ENCODE measurements at regions not wholly inside any gene's neighbourhood (a gene's known extent, or its start where the extent isn't known, plus 50 kb on each side); places are given as distances from the start of the nearest gene placed in this dataset.

DNA sequence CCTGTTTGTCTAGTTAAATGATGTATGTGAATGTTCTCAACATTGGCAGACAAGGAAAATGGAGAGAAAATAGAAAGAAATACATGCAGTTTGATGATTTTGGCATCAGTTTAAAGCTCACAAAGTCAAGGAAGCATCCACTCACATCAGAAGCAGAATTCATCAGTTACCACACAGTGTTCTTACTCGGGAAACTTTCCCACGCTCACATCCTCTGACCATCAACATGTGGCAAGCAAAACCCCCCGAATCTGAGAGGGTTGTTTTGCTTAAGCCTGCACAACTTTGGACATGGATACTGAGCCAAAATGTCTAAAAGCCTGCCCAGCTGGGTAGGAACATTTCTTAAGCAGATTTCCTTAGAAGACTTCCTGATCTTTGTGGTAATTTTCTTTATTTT lies 407.6 kb downstream of the ANKRD50 start:
- no peaks in the 10 kb centered on the region for H3K4me1 ChIP-seq (ENCODE audit: control insufficient read depth, extremely low read depth, insufficient read depth, low read length)
- H3K9me3 ChIP-seq (ENCODE audit: control insufficient read depth, insufficient read depth, low read depth, low read length) = no peaks in the 10 kb centered on the region
- H3K36me3 ChIP-seq (ENCODE audit: control insufficient read depth, insufficient read depth, low read length) = no peaks in the 10 kb centered on the region
- H3K79me2 ChIP-seq (ENCODE audit: control insufficient read depth, insufficient read depth, low read length) = no peaks in the 10 kb centered on the region
- no peak overlapping the region for H3K4me2 ChIP-seq (ENCODE audit: extremely low read depth, insufficient read depth, low read length)
- no peak overlapping the region for H3K9ac ChIP-seq (ENCODE audit: insufficient read depth, low read length)
- H3K4me3 ChIP-seq (replicated peaks in 1 of 4; ENCODE audit: control extremely low read depth in 1 of 4, insufficient read depth in 1 of 4, low read depth in 3 of 4, low read length in 4 of 4) = no peak overlapping the region
- no peaks in the 10 kb centered on the region for H3K27me3 ChIP-seq (ENCODE audit: control insufficient read depth, insufficient read depth, low read length)
- H3K27ac ChIP-seq (ENCODE audit: insufficient read depth, low read length) = no peak overlapping the region
- peak overlapping the region; percentile 86 for H2AFZ ChIP-seq (ENCODE audit: low read length)
- DNase-seq (ENCODE audit: low read depth in 2 of 2) = peak; percentile 9 to 37
- no peaks in the 10 kb centered on the region for H4K20me1 ChIP-seq (ENCODE audit: control insufficient read depth, extremely low read depth, insufficient read depth, low read length)
- TF ChIP-seq EZH2 (IDR thresholded peaks at IDR 0.05; ENCODE audit: low read length, missing control alignments) = no peak
- TF ChIP-seq, protein P1, sequence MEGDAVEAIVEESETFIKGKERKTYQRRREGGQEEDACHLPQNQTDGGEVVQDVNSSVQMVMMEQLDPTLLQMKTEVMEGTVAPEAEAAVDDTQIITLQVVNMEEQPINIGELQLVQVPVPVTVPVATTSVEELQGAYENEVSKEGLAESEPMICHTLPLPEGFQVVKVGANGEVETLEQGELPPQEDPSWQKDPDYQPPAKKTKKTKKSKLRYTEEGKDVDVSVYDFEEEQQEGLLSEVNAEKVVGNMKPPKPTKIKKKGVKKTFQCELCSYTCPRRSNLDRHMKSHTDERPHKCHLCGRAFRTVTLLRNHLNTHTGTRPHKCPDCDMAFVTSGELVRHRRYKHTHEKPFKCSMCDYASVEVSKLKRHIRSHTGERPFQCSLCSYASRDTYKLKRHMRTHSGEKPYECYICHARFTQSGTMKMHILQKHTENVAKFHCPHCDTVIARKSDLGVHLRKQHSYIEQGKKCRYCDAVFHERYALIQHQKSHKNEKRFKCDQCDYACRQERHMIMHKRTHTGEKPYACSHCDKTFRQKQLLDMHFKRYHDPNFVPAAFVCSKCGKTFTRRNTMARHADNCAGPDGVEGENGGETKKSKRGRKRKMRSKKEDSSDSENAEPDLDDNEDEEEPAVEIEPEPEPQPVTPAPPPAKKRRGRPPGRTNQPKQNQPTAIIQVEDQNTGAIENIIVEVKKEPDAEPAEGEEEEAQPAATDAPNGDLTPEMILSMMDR (conservative IDR thresholded peaks at IDR 0.05 in 1 of 2, IDR thresholded peaks at IDR 0.05 in 1 of 2; ENCODE audit: low read depth in 1 of 2, low read length in 2 of 2) = no peak

GRCh38 chr4:124306352-124306751 lies 406.2 kb downstream of the ANKRD50 start:
- no peaks in the 10 kb centered on the region for H3K4me1 ChIP-seq (ENCODE audit: control insufficient read depth, extremely low read depth, insufficient read depth, low read length)
- H3K4me2 ChIP-seq (ENCODE audit: extremely low read depth, insufficient read depth, low read length) = no peak overlapping the region
- no peaks in the 10 kb centered on the region for H3K27me3 ChIP-seq (ENCODE audit: control insufficient read depth, insufficient read depth, low read length)
- no peaks in the 10 kb centered on the region for H4K20me1 ChIP-seq (ENCODE audit: control insufficient read depth, extremely low read depth, insufficient read depth, low read length)
- no peak overlapping the region for H3K27ac ChIP-seq (ENCODE audit: insufficient read depth, low read length)
- TF ChIP-seq, protein P1 (conservative IDR thresholded peaks at IDR 0.05 in 1 of 2, IDR thresholded peaks at IDR 0.05 in 1 of 2; ENCODE audit: low read depth in 1 of 2, low read length in 2 of 2) = no peak
- TF ChIP-seq EZH2 (IDR thresholded peaks at IDR 0.05; ENCODE audit: low read length, missing control alignments) = no peak
- H3K4me3 ChIP-seq (replicated peaks in 1 of 4; ENCODE audit: control extremely low read depth in 1 of 4, insufficient read depth in 1 of 4, low read depth in 3 of 4, low read length in 4 of 4) = no peak overlapping the region
- H3K79me2 ChIP-seq (ENCODE audit: control insufficient read depth, insufficient read depth, low read length) = no peaks in the 10 kb centered on the region
- H3K9ac ChIP-seq (ENCODE audit: insufficient read depth, low read length) = no peak overlapping the region
- DNase-seq (ENCODE audit: low read depth in 2 of 2) = no peak
- H2AFZ ChIP-seq (ENCODE audit: low read length) = no peak overlapping the region
- no peaks in the 10 kb centered on the region for H3K36me3 ChIP-seq (ENCODE audit: control insufficient read depth, insufficient read depth, low read length)
- no peaks in the 10 kb centered on the region for H3K9me3 ChIP-seq (ENCODE audit: control insufficient read depth, insufficient read depth, low read depth, low read length)

GRCh38 chr4:124307143-124307542 lies 405.4 kb downstream of the ANKRD50 start:
- Histone ChIP-seq H3K36me3 (ENCODE audit: control insufficient read depth, insufficient read depth, low read length) (no peaks in the 10 kb centered on the region), H4K20me1 (ENCODE audit: control insufficient read depth, extremely low read depth, insufficient read depth, low read length) (no peaks in the 10 kb centered on the region), H3K9ac (ENCODE audit: insufficient read depth, low read length) (no peak overlapping the region), H3K4me2 (ENCODE audit: extremely low read depth, insufficient read depth, low read length) (no peak overlapping the region), H3K4me1 (ENCODE audit: control insufficient read depth, extremely low read depth, insufficient read depth, low read length) (no peaks in the 10 kb centered on the region), H3K9me3 (ENCODE audit: control insufficient read depth, insufficient read depth, low read depth, low read length) (no peaks in the 10 kb centered on the region), H2AFZ (ENCODE audit: low read length) (no peak overlapping the region), H3K27ac (ENCODE audit: insufficient read depth, low read length) (no peak overlapping the region), H3K79me2 (ENCODE audit: control insufficient read depth, insufficient read depth, low read length) (no peaks in the 10 kb centered on the region), H3K4me3 (replicated peaks in 1 of 4; ENCODE audit: control extremely low read depth in 1 of 4, insufficient read depth in 1 of 4, low read depth in 3 of 4, low read length in 4 of 4) (no peak overlapping the region), H3K27me3 (ENCODE audit: control insufficient read depth, insufficient read depth, low read length) (no peaks in the 10 kb centered on the region)
- TF ChIP-seq, protein P1 (conservative IDR thresholded peaks at IDR 0.05 in 1 of 2, IDR thresholded peaks at IDR 0.05 in 1 of 2; ENCODE audit: low read depth in 1 of 2, low read length in 2 of 2) = no peak
- TF ChIP-seq EZH2 (IDR thresholded peaks at IDR 0.05; ENCODE audit: low read length, missing control alignments) = no peak
- no peak for DNase-seq (ENCODE audit: low read depth in 2 of 2)

Measured in fibroblast of lung (primary cell).